GM23338 (cell line): ENCODE measurements at regions not wholly inside any gene's neighbourhood (a gene's known extent, or its start where the extent isn't known, plus 50 kb on each side); places are given as distances from the start of the nearest gene placed in this dataset.
A peak's percentile ranks its signal among the peaks of the same experiment; 100 is the strongest.

Experiments
- ATAC-seq: fragments of 200-7000 bp; cut with Tn5 transposase; 3 replicates; pipeline ENCODE4 v1.9.1; 2020
- DNase-seq: peaks from one replicate; pipeline ENCODE4 v3.0.0-alpha.2; 2015; ENCODE audit warnings: low spot score
- H2AFZ ChIP-seq: fragments of 200-600 bp; sonication (generic); 2 replicates; pipeline ENCODE4 v1.8.0; 2016; ENCODE audit warnings: antibody characterized with exemption, mild to moderate bottlenecking, moderate library complexity
- H3F3A ChIP-seq: fragments of 200-600 bp; sonication (generic); replicated peaks from 2 replicates; pipeline ENCODE4 v1.8.0; 2017; ENCODE audit warnings: antibody characterized with exemption, mixed run types, low read depth
- H3K27ac ChIP-seq: fragments of 200-600 bp; sonication (generic); 2 replicates; pipeline ENCODE4 v1.6.1; 2016; ENCODE audit warnings: low read depth
- H3K27me3 ChIP-seq: fragments of 200-600 bp; sonication (generic); 2 replicates; pipeline ENCODE4 v1.8.0; 2016; ENCODE audit warnings: mild to moderate bottlenecking, mixed run types, moderate library complexity; ENCODE audit not compliant: insufficient read depth
- H3K36me3 ChIP-seq: fragments of 200-600 bp; sonication (generic); 2 replicates; pipeline ENCODE4 v1.8.0; 2016; ENCODE audit warnings: mild to moderate bottlenecking; ENCODE audit not compliant: insufficient read depth
- H3K4me1 ChIP-seq: fragments of 200-600 bp; sonication (generic); 2 replicates; pipeline ENCODE4 v1.8.0; 2016; ENCODE audit warnings: mild to moderate bottlenecking, moderate library complexity; ENCODE audit not compliant: insufficient read depth
- H3K4me2 ChIP-seq: fragments of 200-600 bp; sonication (generic); 2 replicates; pipeline ENCODE4 v1.7.1; 2017; ENCODE audit warnings: mixed run types
- H3K4me3 ChIP-seq: fragments of 200-600 bp; sonication (generic); 2 replicates; pipeline ENCODE4 v1.6.1; 2016; ENCODE audit warnings: mixed run types
- H3K79me2 ChIP-seq: fragments of 200-600 bp; sonication (generic); replicated peaks from 2 replicates; pipeline ENCODE4 v1.8.0; 2017; ENCODE audit warnings: mild to moderate bottlenecking; ENCODE audit not compliant: insufficient read depth
- H3K9me2 ChIP-seq: fragments of 200-600 bp; sonication (generic); 2 replicates; pipeline ENCODE4 v1.8.0; 2017; ENCODE audit not compliant: insufficient read depth
- H4K20me1 ChIP-seq: fragments of 200-600 bp; sonication (generic); replicated peaks from 2 replicates; pipeline ENCODE4 v1.8.0; 2017; ENCODE audit warnings: mild to moderate bottlenecking; ENCODE audit not compliant: insufficient read depth
- H3K27ac Mint-ChIP-seq: 2 replicates; pipeline ENCODE4 v1.8.0; 2020; ENCODE audit warnings: inconsistent platforms, mild to moderate bottlenecking, moderate library complexity, mixed read lengths
- H3K27me3 Mint-ChIP-seq: 3 replicates; pipeline ENCODE4 v1.8.0; 2022; ENCODE audit warnings: low read depth, mild to moderate bottlenecking, moderate library complexity, mixed read lengths, inconsistent platforms; ENCODE audit not compliant: insufficient read depth, poor library complexity
- H3K36me3 Mint-ChIP-seq: 3 replicates; pipeline ENCODE4 v1.8.0; 2021; ENCODE audit warnings: low read depth, mild to moderate bottlenecking, inconsistent platforms, moderate library complexity, mixed read lengths
- H3K4me1 Mint-ChIP-seq: 3 replicates; pipeline ENCODE4 v1.8.0; 2020; ENCODE audit warnings: mild to moderate bottlenecking, inconsistent platforms, mixed read lengths
- H3K4me3 Mint-ChIP-seq: 3 replicates; pipeline ENCODE4 v1.8.0; 2021; ENCODE audit warnings: moderate library complexity, mild to moderate bottlenecking, inconsistent platforms, mixed read lengths
- H3K9me3 Mint-ChIP-seq: 3 replicates; pipeline ENCODE4 v1.8.0; 2020; ENCODE audit warnings: moderate library complexity, mild to moderate bottlenecking, inconsistent platforms, mixed read lengths
- CREB1 ChIP-seq: fragments of 250-450 bp; sonication (Bioruptor Pico); IDR thresholded peaks from 2 replicates; pipeline ENCODE4 v1.5.0; 2020; ENCODE audit warnings: low read depth, mild to moderate bottlenecking, moderate library complexity
- ETS1 ChIP-seq: IDR thresholded peaks from 2 replicates; pipeline ENCODE4 v1.6.1; 2016; ENCODE audit warnings: antibody characterized with exemption
- EZH2 ChIP-seq: fragments of 200-600 bp; sonication (generic); IDR thresholded peaks from one replicate; pipeline ENCODE4 v1.8.0; 2017; ENCODE audit warnings: antibody characterized with exemption, mild to moderate bottlenecking, low read depth; ENCODE audit not compliant: unreplicated experiment
- EZH2phosphoT487 ChIP-seq: fragments of 200-600 bp; sonication (generic); IDR thresholded peaks from one replicate; pipeline ENCODE4 v1.8.1; 2018; ENCODE audit warnings: antibody characterized with exemption; ENCODE audit not compliant: unreplicated experiment
- JUNB ChIP-seq: IDR thresholded peaks from one replicate; pipeline ENCODE4 v1.6.1; 2016; ENCODE audit warnings: antibody characterized with exemption; ENCODE audit not compliant: unreplicated experiment
- NANOG ChIP-seq: IDR thresholded peaks from 2 replicates; pipeline ENCODE4 v1.6.1; 2016; ENCODE audit warnings: antibody characterized with exemption, borderline replicate concordance
- POLR2AphosphoS5 ChIP-seq: IDR thresholded peaks from 2 replicates; pipeline ENCODE4 v1.6.1; 2016; ENCODE audit warnings: antibody characterized with exemption, low read depth
- STAT1 ChIP-seq: IDR thresholded peaks from one replicate; pipeline ENCODE4 v1.6.1; 2016; ENCODE audit warnings: antibody characterized with exemption; ENCODE audit not compliant: unreplicated experiment
- TF ChIP-seq, protein P1 (sequence below): IDR thresholded peaks from one replicate; pipeline ENCODE4 v1.6.1; 2018; ENCODE audit warnings: antibody characterized with exemption; ENCODE audit not compliant: unreplicated experiment
- TF ChIP-seq, protein P2 (sequence below): fragments of 250-450 bp; sonication (Bioruptor Pico); IDR thresholded peaks from 2 replicates; pipeline ENCODE4 v1.5.0; 2020; ENCODE audit warnings: mild to moderate bottlenecking, moderate library complexity

DNA sequence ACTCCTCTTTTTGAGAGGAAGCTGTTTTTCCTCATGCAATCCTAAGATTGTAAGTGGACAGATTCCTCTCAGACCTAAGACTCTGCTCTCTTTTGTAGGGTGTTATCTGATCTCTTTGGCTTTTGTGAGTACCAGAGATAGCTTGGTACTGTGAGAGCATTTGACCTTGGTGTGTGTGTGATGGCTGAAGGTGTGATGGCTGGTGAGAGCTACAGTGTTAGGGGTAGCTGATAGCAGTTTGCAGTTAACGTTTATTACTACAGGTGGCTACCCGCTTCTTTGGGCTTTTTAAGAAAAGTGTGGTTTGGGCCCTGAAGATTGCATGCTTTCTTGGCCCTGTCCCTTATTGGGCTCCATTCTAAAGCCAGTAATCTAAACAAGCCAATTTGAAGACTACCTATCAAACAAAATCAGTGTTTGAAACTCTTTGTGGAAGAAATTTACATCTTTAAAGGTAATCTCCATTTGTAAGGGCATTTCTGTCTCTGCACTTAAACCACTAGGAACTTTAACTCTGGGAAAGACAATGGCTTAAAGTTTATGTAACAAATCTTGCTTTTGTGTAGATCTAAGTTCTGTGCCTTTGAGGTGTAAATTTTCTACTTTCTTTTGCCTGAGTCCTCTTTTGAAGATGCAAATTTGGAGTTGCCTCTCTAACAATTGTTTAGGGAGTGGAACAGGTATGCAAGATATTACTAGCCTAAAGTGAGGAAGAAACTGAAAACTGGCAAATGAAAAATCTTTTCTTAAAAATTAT lies 85.3 kb upstream of the SERBP1 start:
- peak; percentile 89 for ATAC-seq
- TF ChIP-seq POLR2AphosphoS5 (peak; percentile 69), CREB1 (no peak), NANOG (peak; percentile 92)
- peak; percentile 88 for DNase-seq

GRCh38 chr1:67517046-67517445 lies 86.8 kb upstream of the SERBP1 start:
- no peak overlapping the region for H3K27ac ChIP-seq
- peaks cover 98% of the 10 kb centered on the region for H3K27me3 ChIP-seq
- H3K79me2 ChIP-seq: no peaks in the 10 kb centered on the region
- H3K36me3 Mint-ChIP-seq: peaks cover 24% of the 10 kb centered on the region
- ATAC-seq (no peak), DNase-seq (no peak)
- peaks cover 39% of the 10 kb centered on the region for H3K9me3 Mint-ChIP-seq
- H3K4me3 ChIP-seq: no peak overlapping the region
- peaks cover 7% of the 10 kb centered on the region; the same call in 2 of the 3 replicates for H3K4me1 Mint-ChIP-seq
- H3K36me3 ChIP-seq: 0 out of 2 replicates have a peak, but pooled peaks cover 3% of the 10 kb centered on the region
- H2AFZ ChIP-seq: no peak overlapping the region
- peaks cover 27% of the 10 kb centered on the region; the same call in 1 of the 2 replicates for H4K20me1 ChIP-seq
- H3F3A ChIP-seq: 0 out of 2 replicates have a peak, but pooled peaks cover 3% of the 10 kb centered on the region
- H3K4me2 ChIP-seq: no peak overlapping the region
- no peaks in the 10 kb centered on the region for H3K9me2 ChIP-seq
- H3K4me1 ChIP-seq: peaks cover 5% of the 10 kb centered on the region; the same call in 1 of the 2 replicates
- H3K4me3 Mint-ChIP-seq: no peak overlapping the region
- no peak overlapping the region for H3K27ac Mint-ChIP-seq
- peaks cover 90% of the 10 kb centered on the region for H3K27me3 Mint-ChIP-seq
- no peak for TF ChIP-seq EZH2phosphoT487
- TF ChIP-seq JUNB: no peak
- TF ChIP-seq EZH2: no peak
- TF ChIP-seq POLR2AphosphoS5: no peak
- TF ChIP-seq, protein P1, sequence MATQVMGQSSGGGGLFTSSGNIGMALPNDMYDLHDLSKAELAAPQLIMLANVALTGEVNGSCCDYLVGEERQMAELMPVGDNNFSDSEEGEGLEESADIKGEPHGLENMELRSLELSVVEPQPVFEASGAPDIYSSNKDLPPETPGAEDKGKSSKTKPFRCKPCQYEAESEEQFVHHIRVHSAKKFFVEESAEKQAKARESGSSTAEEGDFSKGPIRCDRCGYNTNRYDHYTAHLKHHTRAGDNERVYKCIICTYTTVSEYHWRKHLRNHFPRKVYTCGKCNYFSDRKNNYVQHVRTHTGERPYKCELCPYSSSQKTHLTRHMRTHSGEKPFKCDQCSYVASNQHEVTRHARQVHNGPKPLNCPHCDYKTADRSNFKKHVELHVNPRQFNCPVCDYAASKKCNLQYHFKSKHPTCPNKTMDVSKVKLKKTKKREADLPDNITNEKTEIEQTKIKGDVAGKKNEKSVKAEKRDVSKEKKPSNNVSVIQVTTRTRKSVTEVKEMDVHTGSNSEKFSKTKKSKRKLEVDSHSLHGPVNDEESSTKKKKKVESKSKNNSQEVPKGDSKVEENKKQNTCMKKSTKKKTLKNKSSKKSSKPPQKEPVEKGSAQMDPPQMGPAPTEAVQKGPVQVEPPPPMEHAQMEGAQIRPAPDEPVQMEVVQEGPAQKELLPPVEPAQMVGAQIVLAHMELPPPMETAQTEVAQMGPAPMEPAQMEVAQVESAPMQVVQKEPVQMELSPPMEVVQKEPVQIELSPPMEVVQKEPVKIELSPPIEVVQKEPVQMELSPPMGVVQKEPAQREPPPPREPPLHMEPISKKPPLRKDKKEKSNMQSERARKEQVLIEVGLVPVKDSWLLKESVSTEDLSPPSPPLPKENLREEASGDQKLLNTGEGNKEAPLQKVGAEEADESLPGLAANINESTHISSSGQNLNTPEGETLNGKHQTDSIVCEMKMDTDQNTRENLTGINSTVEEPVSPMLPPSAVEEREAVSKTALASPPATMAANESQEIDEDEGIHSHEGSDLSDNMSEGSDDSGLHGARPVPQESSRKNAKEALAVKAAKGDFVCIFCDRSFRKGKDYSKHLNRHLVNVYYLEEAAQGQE: no peak
- TF ChIP-seq NANOG: no peak
- no peak for TF ChIP-seq ETS1
- no peak for TF ChIP-seq STAT1
- TF ChIP-seq, protein P2, sequence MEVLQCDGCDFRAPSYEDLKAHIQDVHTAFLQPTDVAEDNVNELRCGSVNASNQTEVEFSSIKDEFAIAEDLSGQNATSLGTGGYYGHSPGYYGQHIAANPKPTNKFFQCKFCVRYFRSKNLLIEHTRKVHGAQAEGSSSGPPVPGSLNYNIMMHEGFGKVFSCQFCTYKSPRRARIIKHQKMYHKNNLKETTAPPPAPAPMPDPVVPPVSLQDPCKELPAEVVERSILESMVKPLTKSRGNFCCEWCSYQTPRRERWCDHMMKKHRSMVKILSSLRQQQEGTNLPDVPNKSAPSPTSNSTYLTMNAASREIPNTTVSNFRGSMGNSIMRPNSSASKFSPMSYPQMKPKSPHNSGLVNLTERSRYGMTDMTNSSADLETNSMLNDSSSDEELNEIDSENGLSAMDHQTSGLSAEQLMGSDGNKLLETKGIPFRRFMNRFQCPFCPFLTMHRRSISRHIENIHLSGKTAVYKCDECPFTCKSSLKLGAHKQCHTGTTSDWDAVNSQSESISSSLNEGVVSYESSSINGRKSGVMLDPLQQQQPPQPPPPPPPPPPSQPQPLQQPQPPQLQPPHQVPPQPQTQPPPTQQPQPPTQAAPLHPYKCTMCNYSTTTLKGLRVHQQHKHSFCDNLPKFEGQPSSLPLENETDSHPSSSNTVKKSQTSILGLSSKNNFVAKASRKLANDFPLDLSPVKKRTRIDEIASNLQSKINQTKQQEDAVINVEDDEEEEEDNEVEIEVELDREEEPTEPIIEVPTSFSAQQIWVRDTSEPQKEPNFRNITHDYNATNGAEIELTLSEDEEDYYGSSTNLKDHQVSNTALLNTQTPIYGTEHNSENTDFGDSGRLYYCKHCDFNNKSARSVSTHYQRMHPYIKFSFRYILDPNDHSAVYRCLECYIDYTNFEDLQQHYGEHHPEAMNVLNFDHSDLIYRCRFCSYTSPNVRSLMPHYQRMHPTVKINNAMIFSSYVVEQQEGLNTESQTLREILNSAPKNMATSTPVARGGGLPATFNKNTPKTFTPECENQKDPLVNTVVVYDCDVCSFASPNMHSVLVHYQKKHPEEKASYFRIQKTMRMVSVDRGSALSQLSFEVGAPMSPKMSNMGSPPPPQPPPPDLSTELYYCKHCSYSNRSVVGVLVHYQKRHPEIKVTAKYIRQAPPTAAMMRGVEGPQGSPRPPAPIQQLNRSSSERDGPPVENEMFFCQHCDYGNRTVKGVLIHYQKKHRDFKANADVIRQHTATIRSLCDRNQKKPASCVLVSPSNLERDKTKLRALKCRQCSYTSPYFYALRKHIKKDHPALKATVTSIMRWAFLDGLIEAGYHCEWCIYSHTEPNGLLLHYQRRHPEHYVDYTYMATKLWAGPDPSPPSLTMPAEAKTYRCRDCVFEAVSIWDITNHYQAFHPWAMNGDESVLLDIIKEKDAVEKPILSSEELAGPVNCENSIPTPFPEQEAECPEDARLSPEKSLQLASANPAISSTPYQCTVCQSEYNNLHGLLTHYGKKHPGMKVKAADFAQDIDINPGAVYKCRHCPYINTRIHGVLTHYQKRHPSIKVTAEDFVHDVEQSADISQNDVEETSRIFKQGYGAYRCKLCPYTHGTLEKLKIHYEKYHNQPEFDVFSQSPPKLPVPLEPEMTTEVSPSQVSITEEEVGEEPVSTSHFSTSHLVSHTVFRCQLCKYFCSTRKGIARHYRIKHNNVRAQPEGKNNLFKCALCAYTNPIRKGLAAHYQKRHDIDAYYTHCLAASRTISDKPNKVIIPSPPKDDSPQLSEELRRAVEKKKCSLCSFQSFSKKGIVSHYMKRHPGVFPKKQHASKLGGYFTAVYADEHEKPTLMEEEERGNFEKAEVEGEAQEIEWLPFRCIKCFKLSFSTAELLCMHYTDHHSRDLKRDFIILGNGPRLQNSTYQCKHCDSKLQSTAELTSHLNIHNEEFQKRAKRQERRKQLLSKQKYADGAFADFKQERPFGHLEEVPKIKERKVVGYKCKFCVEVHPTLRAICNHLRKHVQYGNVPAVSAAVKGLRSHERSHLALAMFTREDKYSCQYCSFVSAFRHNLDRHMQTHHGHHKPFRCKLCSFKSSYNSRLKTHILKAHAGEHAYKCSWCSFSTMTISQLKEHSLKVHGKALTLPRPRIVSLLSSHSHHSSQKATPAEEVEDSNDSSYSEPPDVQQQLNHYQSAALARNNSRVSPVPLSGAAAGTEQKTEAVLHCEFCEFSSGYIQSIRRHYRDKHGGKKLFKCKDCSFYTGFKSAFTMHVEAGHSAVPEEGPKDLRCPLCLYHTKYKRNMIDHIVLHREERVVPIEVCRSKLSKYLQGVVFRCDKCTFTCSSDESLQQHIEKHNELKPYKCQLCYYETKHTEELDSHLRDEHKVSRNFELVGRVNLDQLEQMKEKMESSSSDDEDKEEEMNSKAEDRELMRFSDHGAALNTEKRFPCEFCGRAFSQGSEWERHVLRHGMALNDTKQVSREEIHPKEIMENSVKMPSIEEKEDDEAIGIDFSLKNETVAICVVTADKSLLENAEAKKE (CRISPR knock-in tag): no peak

More for the DNA sequence above, 85.3 kb upstream of the SERBP1 start:
- Histone ChIP-seq H4K20me1 (peaks cover 27% of the 10 kb centered on the region; the same call in 1 of the 2 replicates), H3K4me2 (no peak overlapping the region), H3K27ac (no peak overlapping the region), H3F3A (0 out of 2 replicates have a peak, but pooled peaks cover 3% of the 10 kb centered on the region), H3K9me2 (no peaks in the 10 kb centered on the region), H3K79me2 (no peaks in the 10 kb centered on the region), H3K36me3 (0 out of 2 replicates have a peak, but pooled peaks cover 3% of the 10 kb centered on the region), H3K27me3 (peaks cover 98% of the 10 kb centered on the region), H3K4me1 (peaks cover 5% of the 10 kb centered on the region; the same call in 1 of the 2 replicates), H2AFZ (no peak overlapping the region), H3K4me3 (no peak overlapping the region)
- Mint-ChIP-seq H3K27ac (no peak overlapping the region), H3K27me3 (peaks cover 88% of the 10 kb centered on the region), H3K4me3 (no peak overlapping the region), H3K36me3 (peaks cover 24% of the 10 kb centered on the region), H3K4me1 (peaks cover 10% of the 10 kb centered on the region), H3K9me3 (peaks cover 45% of the 10 kb centered on the region)
